ENCODE measurements at regions not wholly inside any gene's neighbourhood (a gene's known extent, or its start where the extent isn't known, plus 50 kb on each side); places are given as distances from the start of the nearest gene placed in this dataset.
A peak's percentile ranks its signal among the peaks of the same experiment; 100 is the strongest.

DNA sequence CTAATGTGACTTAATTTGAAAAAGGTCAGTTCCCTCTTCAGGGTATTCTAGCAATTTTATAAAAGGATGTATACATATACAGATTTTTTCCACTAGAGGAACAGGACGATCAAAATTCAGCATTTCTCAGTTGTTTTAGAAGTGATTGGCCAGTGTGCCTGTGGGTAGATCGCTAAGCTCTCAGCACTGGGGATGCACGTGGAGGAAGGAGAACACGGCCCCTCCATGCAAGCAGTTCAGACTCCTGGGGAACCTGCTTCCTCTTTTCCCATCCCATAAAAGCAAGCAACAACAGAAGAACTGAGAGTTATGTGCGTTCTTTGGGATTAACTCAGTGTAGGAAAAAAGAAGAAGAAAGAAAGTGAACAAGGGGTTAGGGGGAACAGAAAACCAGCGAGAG, 328.8 kb downstream of the FOXO1 start:
- Histone ChIP-seq H3K4me2 (replicated peaks; ENCODE audit: extremely low read depth, low read length, poor library complexity, severe bottlenecking) (no peak overlapping the region), H3K4me3 (replicated peaks in 1 of 3; ENCODE audit: low read depth in 2 of 3, low read length in 3 of 3) (no peak overlapping the region), H3K36me3 (replicated peaks in 1 of 2; ENCODE audit: control insufficient read depth in 1 of 2, insufficient read depth in 2 of 2, low read length in 2 of 2) (no peaks in the 10 kb centered on the region), H3K79me2 (ENCODE audit: insufficient read depth, low read length) (no peaks in the 10 kb centered on the region), H3K9me3 (replicated peaks in 1 of 2; ENCODE audit: control insufficient read depth in 1 of 2, insufficient read depth in 1 of 2, low read length in 2 of 2) (no peaks in the 10 kb centered on the region), H3K4me1 (ENCODE audit: control insufficient read depth in 1 of 2, insufficient read depth in 2 of 2, low read length in 2 of 2) (no peaks in the 10 kb centered on the region), H4K20me1 (ENCODE audit: insufficient read depth, low read length) (no peaks in the 10 kb centered on the region), H2AFZ (ENCODE audit: insufficient read depth, low read depth, low read length, poor library complexity, severe bottlenecking) (no peak overlapping the region), H3K27ac (ENCODE audit: low read depth in 1 of 2, low read length in 2 of 2) (no peak overlapping the region), H3K9ac (ENCODE audit: insufficient read depth, low read length, poor library complexity, severe bottlenecking) (no peak overlapping the region), H3K27me3 (ENCODE audit: control insufficient read depth in 2 of 2, insufficient read depth in 2 of 2, low read length in 2 of 2) (no peaks in the 10 kb centered on the region)
- H3K27me3 Mint-ChIP-seq (ENCODE audit: low read depth in 3 of 3): peaks cover 0 to 1% (median 0%) of the 10 kb centered on the region in 3 donors
- no peak overlapping the region for H3K4me3 Mint-ChIP-seq
- TF ChIP-seq, protein P1, sequence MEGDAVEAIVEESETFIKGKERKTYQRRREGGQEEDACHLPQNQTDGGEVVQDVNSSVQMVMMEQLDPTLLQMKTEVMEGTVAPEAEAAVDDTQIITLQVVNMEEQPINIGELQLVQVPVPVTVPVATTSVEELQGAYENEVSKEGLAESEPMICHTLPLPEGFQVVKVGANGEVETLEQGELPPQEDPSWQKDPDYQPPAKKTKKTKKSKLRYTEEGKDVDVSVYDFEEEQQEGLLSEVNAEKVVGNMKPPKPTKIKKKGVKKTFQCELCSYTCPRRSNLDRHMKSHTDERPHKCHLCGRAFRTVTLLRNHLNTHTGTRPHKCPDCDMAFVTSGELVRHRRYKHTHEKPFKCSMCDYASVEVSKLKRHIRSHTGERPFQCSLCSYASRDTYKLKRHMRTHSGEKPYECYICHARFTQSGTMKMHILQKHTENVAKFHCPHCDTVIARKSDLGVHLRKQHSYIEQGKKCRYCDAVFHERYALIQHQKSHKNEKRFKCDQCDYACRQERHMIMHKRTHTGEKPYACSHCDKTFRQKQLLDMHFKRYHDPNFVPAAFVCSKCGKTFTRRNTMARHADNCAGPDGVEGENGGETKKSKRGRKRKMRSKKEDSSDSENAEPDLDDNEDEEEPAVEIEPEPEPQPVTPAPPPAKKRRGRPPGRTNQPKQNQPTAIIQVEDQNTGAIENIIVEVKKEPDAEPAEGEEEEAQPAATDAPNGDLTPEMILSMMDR (IDR thresholded peaks at IDR 0.05): no peak
- 49% methylated on average over 2 of the region's 6 CpGs for WGBS (ENCODE audit: insufficient coverage)
- no peak for DNase-seq
- H3K36me3 Mint-ChIP-seq: no peaks in the 10 kb centered on the region
- no peak overlapping the region for H3K27ac Mint-ChIP-seq
- H3K4me1 Mint-ChIP-seq: peaks cover 3% of the 10 kb centered on the region
- intact Hi-C loops (cut with micrococcal nuclease): no loop called here
- H3K9me3 Mint-ChIP-seq: peaks cover 0 to 4% (median 2%) of the 10 kb centered on the region in 7 donors

DNA sequence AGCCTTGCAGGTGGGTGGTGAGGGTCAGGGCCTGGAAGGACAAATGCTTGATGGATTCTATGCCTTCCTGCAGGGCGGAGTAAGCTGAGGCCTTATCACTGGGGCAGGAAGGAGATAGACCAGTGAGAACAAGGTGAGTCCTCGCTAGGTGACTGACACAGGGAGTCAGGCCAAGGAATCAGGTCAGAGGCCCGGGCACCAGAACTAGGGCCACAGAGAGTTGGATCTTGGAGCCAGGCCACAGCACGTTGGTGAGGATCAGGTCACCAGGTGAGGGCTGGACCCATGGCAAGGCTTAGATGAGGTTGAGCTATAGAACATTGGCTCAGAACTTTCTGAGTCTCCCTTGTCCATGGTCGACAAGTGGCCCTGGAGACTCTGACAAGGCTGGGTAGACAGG, 328.2 kb downstream of the FOXO1 start:
- no peaks in the 10 kb centered on the region for H3K27me3 ChIP-seq (ENCODE audit: control insufficient read depth in 2 of 2, insufficient read depth in 2 of 2, low read length in 2 of 2)
- H3K9ac ChIP-seq (ENCODE audit: insufficient read depth, low read length, poor library complexity, severe bottlenecking): no peak overlapping the region
- H3K27ac ChIP-seq (ENCODE audit: low read depth in 1 of 2, low read length in 2 of 2): no peak overlapping the region
- Mint-ChIP-seq H3K36me3 (no peaks in the 10 kb centered on the region), H3K9me3 (peaks cover 0 to 4% (median 2%) of the 10 kb centered on the region in 7 donors), H3K27me3 (ENCODE audit: low read depth in 3 of 3) (peaks cover 0 to 1% (median 0%) of the 10 kb centered on the region in 3 donors), H3K4me1 (peaks cover 3% of the 10 kb centered on the region), H3K4me3 (no peak overlapping the region), H3K27ac (peak overlapping the region in 1 of 7 donors; percentile 75)
- TF ChIP-seq, protein P1 (IDR thresholded peaks at IDR 0.05): no peak
- intact Hi-C loops (cut with micrococcal nuclease): no loop called here
- H2AFZ ChIP-seq (ENCODE audit: insufficient read depth, low read depth, low read length, poor library complexity, severe bottlenecking): no peak overlapping the region
- no peak for DNase-seq
- H3K9me3 ChIP-seq (replicated peaks in 1 of 2; ENCODE audit: control insufficient read depth in 1 of 2, insufficient read depth in 1 of 2, low read length in 2 of 2): no peaks in the 10 kb centered on the region
- H3K36me3 ChIP-seq (replicated peaks in 1 of 2; ENCODE audit: control insufficient read depth in 1 of 2, insufficient read depth in 2 of 2, low read length in 2 of 2): no peaks in the 10 kb centered on the region
- 86% methylated on average over 5 of the region's 5 CpGs for WGBS (ENCODE audit: insufficient coverage)
- no peaks in the 10 kb centered on the region for H3K79me2 ChIP-seq (ENCODE audit: insufficient read depth, low read length)
- H4K20me1 ChIP-seq (ENCODE audit: insufficient read depth, low read length): no peaks in the 10 kb centered on the region
- H3K4me1 ChIP-seq (ENCODE audit: control insufficient read depth in 1 of 2, insufficient read depth in 2 of 2, low read length in 2 of 2): no peaks in the 10 kb centered on the region
- no peak overlapping the region for H3K4me3 ChIP-seq (replicated peaks in 1 of 3; ENCODE audit: low read depth in 2 of 3, low read length in 3 of 3)
- H3K4me2 ChIP-seq (replicated peaks; ENCODE audit: extremely low read depth, low read length, poor library complexity, severe bottlenecking): no peak overlapping the region
